ENCODE measurements at regions not wholly inside any gene's neighbourhood (a gene's known extent, or its start where the extent isn't known, plus 50 kb on each side); places are given as distances from the start of the nearest gene placed in this dataset.

GRCh38 chr1:189821833-189822232, 655.8 kb downstream of the BRINP3 start:
- no peaks in the 10 kb centered on the region for H4K20me1 ChIP-seq (ENCODE audit: insufficient read depth, low read length)
- H3K36me3 ChIP-seq (ENCODE audit: insufficient read depth, low read length) = no peaks in the 10 kb centered on the region
- no peak overlapping the region for H2AFZ ChIP-seq (ENCODE audit: low read length)
- no peak overlapping the region for H3K9ac ChIP-seq (ENCODE audit: low read length)
- no peak overlapping the region for H3K27ac ChIP-seq (ENCODE audit: low read depth, low read length, poor library complexity, severe bottlenecking)
- H3K4me3 ChIP-seq (ENCODE audit: low read depth, low read length, poor library complexity, severe bottlenecking) = no peak overlapping the region
- no peaks in the 10 kb centered on the region for H3K9me3 ChIP-seq (ENCODE audit: low read length)
- H3K79me2 ChIP-seq (ENCODE audit: insufficient read depth, low read length) = no peaks in the 10 kb centered on the region
- no peaks in the 10 kb centered on the region for H3K4me1 ChIP-seq (ENCODE audit: insufficient read depth, low read length, severe bottlenecking)
- no peaks in the 10 kb centered on the region for H3K9me2 ChIP-seq (ENCODE audit: low read depth, low read length)
- H3K4me2 ChIP-seq (ENCODE audit: low read length) = no peak overlapping the region
- H3K27me3 ChIP-seq (ENCODE audit: insufficient read depth, low read length) = no peaks in the 10 kb centered on the region
- H3F3A ChIP-seq (ENCODE audit: insufficient read depth, low read length) = no peaks in the 10 kb centered on the region
- TF ChIP-seq CTCF (IDR thresholded peaks at IDR 0.05; ENCODE audit: low read length) (no peak), EZH2 (IDR thresholded peaks at IDR 0.05; ENCODE audit: borderline replicate concordance, low read length) (no peak)

GRCh38 chr1:189834813-189835212, 642.9 kb downstream of the BRINP3 start:
- Histone ChIP-seq H3K36me3 (ENCODE audit: insufficient read depth, low read length) (no peaks in the 10 kb centered on the region), H3K9ac (ENCODE audit: low read length) (no peak overlapping the region), H4K20me1 (ENCODE audit: insufficient read depth, low read length) (no peaks in the 10 kb centered on the region), H3K27me3 (ENCODE audit: insufficient read depth, low read length) (no peaks in the 10 kb centered on the region), H3K79me2 (ENCODE audit: insufficient read depth, low read length) (no peaks in the 10 kb centered on the region), H3K4me2 (ENCODE audit: low read length) (no peak overlapping the region), H3K9me2 (ENCODE audit: low read depth, low read length) (no peaks in the 10 kb centered on the region), H3K4me3 (ENCODE audit: low read depth, low read length, poor library complexity, severe bottlenecking) (no peak overlapping the region), H3K4me1 (ENCODE audit: insufficient read depth, low read length, severe bottlenecking) (no peaks in the 10 kb centered on the region), H3F3A (ENCODE audit: insufficient read depth, low read length) (no peaks in the 10 kb centered on the region), H2AFZ (ENCODE audit: low read length) (no peak overlapping the region), H3K9me3 (ENCODE audit: low read length) (no peaks in the 10 kb centered on the region), H3K27ac (ENCODE audit: low read depth, low read length, poor library complexity, severe bottlenecking) (no peak overlapping the region)
- TF ChIP-seq EZH2 (IDR thresholded peaks at IDR 0.05; ENCODE audit: borderline replicate concordance, low read length) (no peak), CTCF (IDR thresholded peaks at IDR 0.05; ENCODE audit: low read length) (no peak)

- Histone ChIP-seq H4K20me1 (ENCODE audit: insufficient read depth, low read length) (no peaks in the 10 kb centered on the region), H3K36me3 (ENCODE audit: insufficient read depth, low read length) (no peaks in the 10 kb centered on the region), H3K9me3 (ENCODE audit: low read length) (no peaks in the 10 kb centered on the region), H3K9ac (ENCODE audit: low read length) (no peak overlapping the region), H2AFZ (ENCODE audit: low read length) (no peak overlapping the region), H3F3A (ENCODE audit: insufficient read depth, low read length) (no peaks in the 10 kb centered on the region), H3K4me3 (ENCODE audit: low read depth, low read length, poor library complexity, severe bottlenecking) (no peak overlapping the region), H3K4me1 (ENCODE audit: insufficient read depth, low read length, severe bottlenecking) (no peaks in the 10 kb centered on the region), H3K27me3 (ENCODE audit: insufficient read depth, low read length) (no peaks in the 10 kb centered on the region), H3K9me2 (ENCODE audit: low read depth, low read length) (no peaks in the 10 kb centered on the region), H3K4me2 (ENCODE audit: low read length) (no peak overlapping the region), H3K79me2 (ENCODE audit: insufficient read depth, low read length) (no peaks in the 10 kb centered on the region), H3K27ac (ENCODE audit: low read depth, low read length, poor library complexity, severe bottlenecking) (no peak overlapping the region)
- no peak for TF ChIP-seq EZH2 (IDR thresholded peaks at IDR 0.05; ENCODE audit: borderline replicate concordance, low read length)
Observed at GRCh38 chr1:189847613-189848012, 630.1 kb downstream of the BRINP3 start.

- Histone ChIP-seq H3K79me2 (ENCODE audit: insufficient read depth, low read length) (no peaks in the 10 kb centered on the region), H3K9me2 (ENCODE audit: low read depth, low read length) (no peaks in the 10 kb centered on the region), H2AFZ (ENCODE audit: low read length) (no peak overlapping the region), H3K36me3 (ENCODE audit: insufficient read depth, low read length) (no peaks in the 10 kb centered on the region), H3F3A (ENCODE audit: insufficient read depth, low read length) (no peaks in the 10 kb centered on the region), H3K4me3 (ENCODE audit: low read depth, low read length, poor library complexity, severe bottlenecking) (no peak overlapping the region), H3K27ac (ENCODE audit: low read depth, low read length, poor library complexity, severe bottlenecking) (no peak overlapping the region), H3K4me1 (ENCODE audit: insufficient read depth, low read length, severe bottlenecking) (no peaks in the 10 kb centered on the region), H3K4me2 (ENCODE audit: low read length) (no peak overlapping the region), H3K27me3 (ENCODE audit: insufficient read depth, low read length) (no peaks in the 10 kb centered on the region), H4K20me1 (ENCODE audit: insufficient read depth, low read length) (no peaks in the 10 kb centered on the region), H3K9ac (ENCODE audit: low read length) (no peak overlapping the region), H3K9me3 (ENCODE audit: low read length) (no peaks in the 10 kb centered on the region)
- TF ChIP-seq EZH2 (IDR thresholded peaks at IDR 0.05; ENCODE audit: borderline replicate concordance, low read length) (no peak), CTCF (IDR thresholded peaks at IDR 0.05; ENCODE audit: low read length) (no peak)
Observed at GRCh38 chr1:189851806-189852367, 625.8 kb downstream of the BRINP3 start.
